ENCODE measurements at regions not wholly inside any gene's neighbourhood (a gene's known extent, or its start where the extent isn't known, plus 50 kb on each side); places are given as distances from the start of the nearest gene placed in this dataset.
A peak's percentile ranks its signal among the peaks of the same experiment; 100 is the strongest.
"Not testable (repeated sequence)": the region's sequence is repeated elsewhere in the genome, so short reads cannot be mapped to it uniquely, and the experiment has no call there.

DNA sequence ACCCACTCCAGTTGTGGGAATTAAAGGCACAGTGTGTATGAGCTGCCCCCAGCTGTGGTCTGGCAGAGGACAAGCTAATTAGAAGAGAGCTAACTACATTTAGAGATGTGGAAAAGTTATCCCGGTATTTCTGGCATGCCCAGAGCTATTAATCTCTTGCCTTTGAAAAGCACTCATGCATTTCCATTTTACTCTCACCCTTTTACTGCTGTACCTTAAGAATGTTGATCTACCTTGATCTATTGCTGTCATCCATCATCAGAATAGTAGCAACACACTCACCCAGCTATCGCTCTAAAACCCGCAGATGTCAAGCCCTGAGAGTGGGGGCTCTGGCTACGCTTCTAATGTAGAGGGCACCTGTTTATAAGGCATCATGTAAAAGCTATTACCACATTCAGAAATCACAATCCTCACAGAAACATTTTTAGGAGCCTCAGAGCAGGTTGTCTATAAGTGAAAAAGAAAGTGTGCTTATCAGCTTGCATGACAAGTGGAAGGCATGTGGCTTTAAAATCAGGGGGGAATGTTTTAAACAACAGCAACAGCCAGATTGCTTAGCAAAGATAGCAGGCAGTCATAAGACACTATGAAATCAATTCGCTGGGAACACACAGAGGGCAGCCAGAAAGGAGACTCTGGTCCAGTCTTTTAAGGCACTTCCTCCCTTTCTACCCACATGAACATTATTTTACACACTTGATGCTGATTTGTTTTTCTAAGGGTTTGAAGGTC, 224.2 kb upstream of the IRS2 start:
- no peak for DNase-seq

- DNase-seq: no peak
These were observed 222.4 kb upstream of the IRS2 start for GRCh38 chr13:110008816-110009215.

- DNase-seq: no peak
These were observed 219.9 kb upstream of the IRS2 start for GRCh38 chr13:110006304-110006703.

DNA sequence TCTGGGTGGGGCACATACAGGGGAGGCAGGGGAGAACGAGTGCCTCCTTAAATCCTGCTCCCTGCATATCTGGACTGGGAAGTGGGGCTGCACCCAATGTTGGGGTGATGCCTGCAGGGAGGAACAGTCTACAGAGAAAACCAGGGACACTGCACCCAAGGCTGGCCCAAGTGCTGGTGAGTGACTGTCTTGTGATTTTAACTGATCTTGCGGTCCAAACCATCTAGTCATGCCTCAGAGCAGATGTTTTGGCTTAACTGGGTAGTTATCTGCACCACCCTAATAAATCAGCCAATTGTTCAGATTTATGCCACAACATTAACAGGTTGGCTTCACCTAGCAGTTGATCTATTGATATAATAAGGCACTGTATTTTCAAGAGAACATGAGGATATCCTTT, 219.2 kb upstream of the IRS2 start:
- DNase-seq: no peak

- no peak for DNase-seq
These were observed 218.4 kb upstream of the IRS2 start for GRCh38 chr13:110004814-110005213.

DNA sequence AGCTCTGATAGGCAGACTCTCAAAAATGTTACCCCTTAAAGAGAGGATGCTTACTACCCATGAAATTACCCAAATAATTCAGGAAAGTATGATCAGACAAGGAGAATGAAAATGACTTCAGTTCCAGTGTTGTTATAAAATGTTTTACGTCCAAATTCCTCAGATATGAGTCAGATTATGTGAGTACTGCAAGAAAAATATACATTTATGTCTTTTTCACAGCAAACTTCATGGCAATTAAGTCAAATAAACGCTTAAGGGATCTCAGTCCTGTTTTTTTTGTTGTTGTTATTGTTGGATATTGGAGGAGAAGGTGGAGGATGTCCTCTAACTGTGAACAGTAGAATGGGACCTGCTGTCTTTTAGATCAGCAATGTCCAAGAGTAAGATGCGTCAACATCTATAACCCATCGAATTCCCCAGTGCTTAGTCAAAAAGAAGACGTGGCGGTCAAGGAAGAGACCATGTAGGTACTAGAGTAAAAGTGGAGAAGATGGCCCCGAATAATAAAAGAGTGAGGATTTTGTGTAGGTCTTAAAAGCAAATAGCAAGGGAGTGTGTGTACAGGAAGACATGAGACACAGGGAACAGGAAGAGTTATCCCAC, 215.4 kb upstream of the IRS2 start:
- DNase-seq: no peak

- no peak for DNase-seq
These were observed 214.4 kb upstream of the IRS2 start for GRCh38 chr13:110000534-110001345.

DNA sequence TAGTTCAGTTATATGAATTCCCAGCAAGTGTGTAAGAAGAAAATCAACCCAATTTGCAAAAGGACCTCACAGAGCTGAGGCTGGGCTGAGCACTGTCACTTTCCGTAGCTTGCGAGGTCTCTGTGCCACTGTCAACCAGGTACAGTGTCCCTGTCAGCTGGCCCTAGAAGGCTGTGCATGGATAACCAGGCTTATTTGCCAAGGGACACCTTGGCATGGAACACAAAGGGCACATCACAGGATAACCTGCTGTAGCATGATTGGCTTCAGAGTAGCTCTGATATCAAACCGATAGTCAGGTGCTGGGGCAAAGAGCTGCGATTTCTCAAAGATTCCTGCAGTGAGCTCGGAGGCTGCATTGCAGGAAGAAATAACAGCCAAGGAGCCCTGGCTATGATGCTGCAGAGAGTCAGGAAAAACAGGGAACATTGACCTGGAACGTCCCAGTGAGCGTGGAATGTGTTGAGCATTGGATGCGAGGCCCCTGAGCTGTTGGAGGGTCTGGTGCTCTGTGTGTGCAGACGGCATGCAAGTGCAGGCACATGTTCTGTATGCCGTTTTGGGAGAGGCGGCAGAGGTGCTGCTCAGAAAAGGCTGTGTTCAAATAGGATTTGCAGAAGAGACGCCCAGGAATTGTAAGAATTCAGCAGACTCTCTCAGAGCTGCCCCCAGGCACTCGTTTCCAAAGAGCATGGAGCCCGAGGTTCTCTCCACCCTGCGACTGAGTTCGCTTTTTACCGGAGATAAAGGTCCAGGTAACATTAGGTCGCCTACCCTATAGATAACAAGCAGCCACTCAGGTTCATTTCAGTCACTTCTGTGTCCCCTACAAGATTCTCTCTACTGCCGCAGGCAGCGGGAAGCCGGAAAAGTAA, 213.5 kb upstream of the IRS2 start:
- no peak for DNase-seq

DNA sequence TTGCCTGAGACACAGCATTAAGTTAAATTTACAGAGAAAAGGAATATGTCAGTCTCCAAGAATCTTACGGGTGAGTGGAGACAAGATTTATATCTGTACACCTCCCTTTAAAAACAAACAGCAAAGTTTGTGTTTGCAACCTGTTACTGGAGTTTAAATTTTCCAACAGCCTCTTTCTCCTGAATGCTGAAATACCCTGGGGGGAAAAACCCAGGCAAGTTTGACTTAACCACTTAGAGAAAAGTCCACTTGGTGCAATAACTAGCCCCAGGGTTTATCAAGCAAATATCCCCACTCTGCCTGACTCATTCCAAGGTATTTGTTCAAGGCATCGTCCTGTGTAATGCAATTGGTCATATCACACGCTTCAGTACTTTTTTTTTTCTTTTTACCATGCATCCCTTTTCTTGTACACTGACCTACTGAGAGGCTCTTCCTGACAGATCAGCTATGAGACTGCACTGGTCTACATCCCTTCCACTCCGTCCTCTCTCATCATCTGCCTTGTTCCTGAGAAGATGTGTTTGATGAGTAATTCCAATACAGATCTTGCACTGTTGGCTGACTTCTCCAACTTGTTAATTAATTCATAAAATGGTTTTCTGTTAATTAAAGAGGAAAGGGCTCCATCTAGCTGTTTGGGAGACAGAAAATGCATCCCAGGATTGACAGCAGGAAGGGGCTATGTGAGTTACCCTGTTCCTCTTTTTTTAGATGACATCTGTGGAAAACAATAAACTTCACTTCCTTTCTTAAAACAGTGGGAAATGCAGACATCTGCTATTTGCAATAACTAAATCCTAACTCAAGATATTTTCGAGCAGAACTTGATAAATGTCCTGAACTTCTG, 212.5 kb upstream of the IRS2 start:
- no peak for DNase-seq

GRCh38 chr13:109998037-109998436, 211.7 kb upstream of the IRS2 start:
- DNase-seq: no peak

DNA sequence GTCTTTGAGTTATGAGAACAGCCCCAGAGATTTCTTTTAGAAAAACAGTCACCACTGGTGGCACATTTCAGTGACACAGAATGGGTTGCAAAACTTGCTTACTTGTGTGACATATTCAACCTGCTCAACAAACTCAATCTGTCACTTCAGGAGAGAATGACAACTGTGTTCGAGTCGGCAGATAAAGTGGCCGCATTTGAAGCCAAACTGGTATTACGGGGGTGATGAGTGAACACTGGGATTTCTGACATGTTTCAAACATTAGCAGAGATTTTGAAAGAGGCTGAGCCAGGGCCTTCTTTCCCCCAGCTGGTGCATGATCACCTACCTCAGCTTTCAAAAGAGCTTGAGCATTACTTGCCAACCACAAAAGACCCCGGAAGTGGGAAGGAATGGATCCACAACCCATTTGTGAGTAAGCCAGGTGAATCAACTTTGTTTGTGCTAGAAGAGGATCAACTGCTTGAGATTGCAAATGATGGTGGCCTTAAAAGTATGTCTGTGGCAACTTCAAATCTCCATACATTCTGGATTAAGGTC, 210.7 kb upstream of the IRS2 start:
- DNase-seq: not testable (repeated sequence)

DNA sequence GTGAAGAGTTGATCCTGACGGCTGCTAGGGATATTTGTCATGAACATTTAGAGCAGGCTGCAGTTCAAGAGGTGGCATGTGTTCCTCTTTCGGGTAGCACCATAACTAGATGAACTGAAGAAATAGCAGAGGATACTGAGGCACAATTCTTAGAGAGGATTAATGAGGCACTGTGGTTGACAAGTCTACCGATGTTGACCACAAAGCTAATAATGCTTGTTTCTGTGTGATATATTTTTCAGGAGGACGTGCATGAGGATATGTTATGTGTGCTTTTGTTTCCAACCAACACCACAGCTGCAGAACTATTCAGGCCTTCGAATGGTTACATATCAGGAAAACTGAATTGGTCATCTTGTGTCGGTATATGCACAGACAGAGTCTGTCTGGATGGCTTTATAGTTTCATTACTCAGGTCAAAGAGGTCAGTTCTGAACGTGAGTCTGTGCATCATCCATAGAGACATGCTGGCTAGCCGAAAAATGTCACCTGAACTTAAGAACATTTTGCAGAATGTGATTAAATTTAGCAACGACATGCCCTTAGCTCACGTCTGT, 210.1 kb upstream of the IRS2 start:
- DNase-seq: no peak

DNA sequence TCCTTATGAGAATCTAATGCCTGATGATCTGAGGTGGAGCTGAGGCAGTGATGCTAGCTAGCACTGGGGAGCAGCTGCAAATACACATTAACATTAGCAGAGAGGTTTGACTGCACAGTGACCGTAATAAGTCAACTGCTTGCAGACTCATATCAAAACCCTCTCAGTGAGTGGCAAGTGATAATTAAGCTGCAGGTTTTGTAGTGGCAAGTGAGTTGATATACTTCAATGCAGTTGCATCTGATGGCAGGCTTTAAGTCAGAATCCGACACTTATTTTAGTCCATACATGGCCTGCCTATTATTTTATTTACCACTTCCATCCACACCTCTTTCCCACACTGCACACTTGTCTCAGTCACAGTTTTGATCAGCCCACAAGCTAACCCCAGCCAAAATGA, 209.2 kb upstream of the IRS2 start:
- DNase-seq: no peak

- DNase-seq: no peak
These were observed 203.9 kb upstream of the IRS2 start for GRCh38 chr13:109990296-109990695.

- DNase-seq: no peak
These were observed 203.3 kb upstream of the IRS2 start for GRCh38 chr13:109989686-109990085.

DNA sequence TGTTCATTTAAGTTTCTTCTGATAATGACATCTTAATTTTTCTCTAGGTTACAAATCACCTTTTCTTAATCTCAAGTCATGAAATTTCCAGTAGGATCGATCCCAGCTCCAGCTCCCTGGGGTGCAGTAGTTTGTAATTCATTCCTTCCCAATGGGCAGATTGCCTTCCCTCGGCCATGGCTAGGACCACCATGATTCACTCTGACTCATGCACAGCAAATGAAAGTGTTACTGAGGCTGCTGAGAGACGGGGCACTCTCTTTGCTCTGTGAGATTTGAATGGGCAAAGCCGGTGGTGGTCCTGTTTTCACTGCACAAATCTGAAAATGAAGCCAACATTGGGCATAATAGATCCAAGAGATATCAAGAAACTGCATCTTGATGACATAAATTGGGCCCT, 202.8 kb upstream of the IRS2 start:
- no peak for DNase-seq

GRCh38 chr13:109986851-109987250, 200.5 kb upstream of the IRS2 start:
- DNase-seq: no peak

DNA sequence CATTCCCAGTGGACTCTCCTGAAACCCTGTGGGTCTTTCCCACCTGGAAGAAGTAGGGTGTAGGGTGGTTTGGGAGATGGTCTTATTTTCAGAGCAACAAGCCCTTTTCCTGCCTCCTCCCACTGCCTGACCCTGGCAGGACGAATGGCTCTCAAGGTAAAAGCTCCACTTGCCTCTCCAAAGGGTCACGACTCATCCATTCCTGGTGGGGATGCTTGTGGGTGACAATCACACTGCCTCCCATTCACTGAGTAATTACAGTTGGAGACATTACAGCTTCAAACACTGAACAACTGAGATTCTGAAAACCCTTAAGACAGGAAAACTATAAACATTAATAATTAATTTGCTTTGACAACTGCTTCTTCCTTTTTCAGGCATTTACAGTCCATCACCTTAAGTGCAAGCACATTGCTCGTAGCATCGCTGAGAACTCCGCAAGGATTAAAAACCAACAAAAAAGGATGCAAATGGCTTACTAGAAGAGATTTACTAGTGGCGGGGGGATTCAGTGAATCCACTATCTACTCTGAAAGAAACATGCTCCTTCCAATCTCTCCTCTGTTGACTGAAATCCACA, 199.6 kb upstream of the IRS2 start:
- DNase-seq: no peak

GRCh38 chr13:109983447-109983846, 197.1 kb upstream of the IRS2 start:
- DNase-seq: peak in 1 of 51 donors; percentile 7

DNA sequence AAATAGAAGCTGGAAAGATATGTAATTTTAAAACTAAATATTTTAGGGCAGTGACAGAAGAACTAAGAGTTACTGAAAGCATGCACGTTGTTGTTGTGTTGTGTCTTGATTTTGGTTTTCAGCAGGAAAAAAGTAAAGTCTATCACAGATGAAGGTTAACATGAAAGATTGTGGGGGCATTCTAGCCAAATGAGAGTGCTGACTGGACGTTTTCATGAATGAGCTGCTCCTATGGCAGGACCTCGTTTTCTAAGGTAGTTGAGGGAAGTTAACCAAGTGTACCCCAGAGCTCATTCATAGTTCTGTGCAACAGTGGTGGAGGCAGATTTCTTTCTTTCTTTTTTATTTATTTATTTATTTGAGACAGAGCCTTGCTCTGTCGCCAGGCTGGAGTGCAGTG, 194.6 kb upstream of the IRS2 start:
- DNase-seq: no peak
